ENCODE measurements at regions not wholly inside any gene's neighbourhood (a gene's known extent, or its start where the extent isn't known, plus 50 kb on each side); places are given as distances from the start of the nearest gene placed in this dataset.

DNA sequence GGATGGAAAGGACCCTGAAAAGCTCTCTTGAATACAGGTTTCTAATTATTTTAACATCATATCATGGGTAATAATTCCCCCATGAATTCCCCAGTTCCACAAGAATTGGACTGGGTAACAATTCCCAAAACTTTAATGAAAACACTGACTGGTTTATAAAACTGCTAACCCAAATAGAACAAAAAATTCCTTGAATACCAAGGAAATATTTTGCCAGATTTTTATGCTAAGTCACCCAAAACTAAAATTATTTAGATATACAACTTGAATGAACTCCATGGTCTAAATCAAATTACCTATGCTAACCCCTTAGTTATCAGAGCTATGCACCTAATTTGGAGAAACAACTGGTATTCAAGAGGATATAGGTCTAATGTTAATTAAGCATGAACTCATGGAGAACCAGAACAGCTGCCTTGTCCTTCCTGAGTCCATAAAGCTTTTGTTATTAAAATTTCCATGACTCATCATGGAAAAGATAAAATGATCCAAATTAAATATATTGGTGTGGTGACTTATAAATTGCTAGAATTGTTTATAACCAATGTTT is 164.9 kb upstream of the TUT7 start:
- TF ChIP-seq, protein P1, sequence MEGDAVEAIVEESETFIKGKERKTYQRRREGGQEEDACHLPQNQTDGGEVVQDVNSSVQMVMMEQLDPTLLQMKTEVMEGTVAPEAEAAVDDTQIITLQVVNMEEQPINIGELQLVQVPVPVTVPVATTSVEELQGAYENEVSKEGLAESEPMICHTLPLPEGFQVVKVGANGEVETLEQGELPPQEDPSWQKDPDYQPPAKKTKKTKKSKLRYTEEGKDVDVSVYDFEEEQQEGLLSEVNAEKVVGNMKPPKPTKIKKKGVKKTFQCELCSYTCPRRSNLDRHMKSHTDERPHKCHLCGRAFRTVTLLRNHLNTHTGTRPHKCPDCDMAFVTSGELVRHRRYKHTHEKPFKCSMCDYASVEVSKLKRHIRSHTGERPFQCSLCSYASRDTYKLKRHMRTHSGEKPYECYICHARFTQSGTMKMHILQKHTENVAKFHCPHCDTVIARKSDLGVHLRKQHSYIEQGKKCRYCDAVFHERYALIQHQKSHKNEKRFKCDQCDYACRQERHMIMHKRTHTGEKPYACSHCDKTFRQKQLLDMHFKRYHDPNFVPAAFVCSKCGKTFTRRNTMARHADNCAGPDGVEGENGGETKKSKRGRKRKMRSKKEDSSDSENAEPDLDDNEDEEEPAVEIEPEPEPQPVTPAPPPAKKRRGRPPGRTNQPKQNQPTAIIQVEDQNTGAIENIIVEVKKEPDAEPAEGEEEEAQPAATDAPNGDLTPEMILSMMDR (IDR thresholded peaks at IDR 0.05) = no peak
- no peak for TF ChIP-seq POLR2A (IDR thresholded peaks at IDR 0.05)
